CD8-positive, alpha-beta memory T cell (primary cell): ENCODE measurements at regions not wholly inside any gene's neighbourhood (a gene's known extent, or its start where the extent isn't known, plus 50 kb on each side); places are given as distances from the start of the nearest gene placed in this dataset.

Source experiments
- CTCF ChIA-PET: fragments of 350-600 bp; sonication (Branson Sonifier 250); formaldehyde crosslinking; loops from one replicate; lab custom pipeline; 2021; ENCODE audit warnings: antibody characterized with exemption; lab: Charles Lee
- POLR2A ChIA-PET: fragments of 350-600 bp; sonication (Branson Sonifier 250); formaldehyde crosslinking; loops from one replicate; lab custom pipeline; 2021; ENCODE audit warnings: antibody characterized with exemption; lab: Charles Lee
- DNase-seq, 5 donors: peaks; one replicate each; pipeline versions ENCODE4 v3.0.0 to v3.0.0-alpha.2; 2020 to 2022; ENCODE audit warnings: mixed read lengths in 1 of 5
- H3K27ac ChIP-seq: one replicate; pipeline ENCODE4 v1.7.0; 2013; ENCODE audit warnings: low read depth, mild to moderate bottlenecking, low read length, moderate library complexity
- H3K27me3 ChIP-seq: 2 replicates; pipeline ENCODE4 v1.7.0; 2013; ENCODE audit warnings: low read length, mild to moderate bottlenecking; ENCODE audit not compliant: insufficient read depth, poor library complexity, severe bottlenecking
- H3K36me3 ChIP-seq: 2 replicates; pipeline ENCODE4 v1.7.0; 2013; ENCODE audit warnings: mild to moderate bottlenecking, low read length, moderate library complexity; ENCODE audit not compliant: insufficient read depth
- H3K4me1 ChIP-seq: 2 replicates; pipeline ENCODE4 v1.7.0; 2013; ENCODE audit warnings: mild to moderate bottlenecking, low read length, moderate library complexity; ENCODE audit not compliant: insufficient read depth
- H3K4me3 ChIP-seq: 2 replicates; pipeline ENCODE4 v1.7.0; 2013; ENCODE audit warnings: mild to moderate bottlenecking, low read length
- H3K9me3 ChIP-seq: 2 replicates; pipeline ENCODE4 v1.7.0; 2013; ENCODE audit warnings: mild to moderate bottlenecking, low read length
- H3K27ac Mint-ChIP-seq, 8 donors: one replicate each; pipeline ENCODE4 v1.8.0; 2020 to 2021; ENCODE audit warnings: mixed read lengths in 8 of 8, mild to moderate bottlenecking in 6 of 8, inconsistent platforms in 3 of 8, moderate library complexity in 3 of 8
- H3K27me3 Mint-ChIP-seq, 2 donors: one replicate each; pipeline ENCODE4 v1.8.0; 2020 to 2021; ENCODE audit warnings: mixed read lengths in 2 of 2, mild to moderate bottlenecking in 1 of 2, moderate library complexity in 1 of 2
- H3K36me3 Mint-ChIP-seq, 3 donors: one replicate each; pipeline ENCODE4 v1.8.0; 2020 to 2021; ENCODE audit warnings: mixed read lengths in 3 of 3, inconsistent platforms in 1 of 3, mild to moderate bottlenecking in 1 of 3
- H3K4me1 Mint-ChIP-seq, 3 donors: one replicate each; pipeline ENCODE4 v1.8.0; 2020 to 2021; ENCODE audit warnings: mixed read lengths in 3 of 3, inconsistent platforms in 1 of 3, mild to moderate bottlenecking in 1 of 3
- H3K4me3 Mint-ChIP-seq, 7 donors: one replicate each; pipeline ENCODE4 v1.8.0; 2020 to 2021; ENCODE audit warnings: mixed read lengths in 7 of 7, mild to moderate bottlenecking in 6 of 7, moderate library complexity in 4 of 7, inconsistent platforms in 2 of 7
- H3K9me3 Mint-ChIP-seq, 5 donors: one replicate each; pipeline ENCODE4 v1.8.0; 2020 to 2022; ENCODE audit warnings: mixed read lengths in 5 of 5, mild to moderate bottlenecking in 3 of 5, moderate library complexity in 2 of 5, inconsistent platforms in 1 of 5

- Mint-ChIP-seq H3K4me1 (peaks cover 2 to 8% (median 5%) of the 10 kb centered on the region in 3 donors), H3K27me3 (peaks cover 6 to 34% of the 10 kb centered on the region in 2 donors), H3K27ac (no peak overlapping the region), H3K36me3 (no peaks in the 10 kb centered on the region), H3K4me3 (no peak overlapping the region), H3K9me3 (peaks cover 0 to 2% (median 0%) of the 10 kb centered on the region in 5 donors)
- Histone ChIP-seq H3K4me3 (no peak overlapping the region), H3K36me3 (no peaks in the 10 kb centered on the region), H3K4me1 (no peaks in the 10 kb centered on the region), H3K27me3 (no peaks in the 10 kb centered on the region), H3K9me3 (no peaks in the 10 kb centered on the region), H3K27ac (no peak overlapping the region)
- DNase-seq = no peak
- POLR2A ChIA-PET = no interaction called here
- CTCF ChIA-PET = interaction anchor here (1.4 kb wide), 1 partner anchor 13 kb away, joined by 4 read pairs; no protein-coding TSS in a partner anchor
Measured at GRCh38 chr7:26065652-26066051, 86.3 kb upstream of the NFE2L3 start.

GRCh38 chr7:26066736-26067135, 85.3 kb upstream of the NFE2L3 start:
- no peak overlapping the region for H3K4me3 Mint-ChIP-seq
- no peaks in the 10 kb centered on the region for H3K36me3 Mint-ChIP-seq
- Histone ChIP-seq H3K9me3 (no peaks in the 10 kb centered on the region), H3K36me3 (no peaks in the 10 kb centered on the region), H3K27me3 (no peaks in the 10 kb centered on the region), H3K27ac (no peak overlapping the region), H3K4me3 (no peak overlapping the region), H3K4me1 (no peaks in the 10 kb centered on the region)
- peaks cover 7 to 33% of the 10 kb centered on the region in 2 donors for H3K27me3 Mint-ChIP-seq
- peak overlapping the region in 1 of 8 donors; percentile 41 for H3K27ac Mint-ChIP-seq
- no peak for DNase-seq
- H3K9me3 Mint-ChIP-seq = peaks cover 0 to 2% (median 0%) of the 10 kb centered on the region in 5 donors
- H3K4me1 Mint-ChIP-seq = peaks cover 0 to 1% (median under 1%) of the 10 kb centered on the region in 3 donors
- CTCF ChIA-PET = interaction anchor here (1.4 to 2.7 kb wide), 2 partner anchors 12 to 174 kb away, joined by 4 to 8 read pairs; no protein-coding TSS in a partner anchor
- POLR2A ChIA-PET = no interaction called here

GRCh38 chr7:26070290-26070689, 81.7 kb upstream of the NFE2L3 start:
- no peaks in the 10 kb centered on the region for H3K27me3 ChIP-seq
- H3K27me3 Mint-ChIP-seq = peaks cover 8 to 41% of the 10 kb centered on the region in 2 donors
- H3K36me3 ChIP-seq = no peaks in the 10 kb centered on the region
- no peaks in the 10 kb centered on the region for H3K9me3 ChIP-seq
- H3K36me3 Mint-ChIP-seq = no peaks in the 10 kb centered on the region
- no peaks in the 10 kb centered on the region for H3K9me3 Mint-ChIP-seq
- H3K27ac ChIP-seq = no peak overlapping the region
- H3K27ac Mint-ChIP-seq = no peak overlapping the region
- H3K4me1 ChIP-seq = no peaks in the 10 kb centered on the region
- no peak overlapping the region for H3K4me3 Mint-ChIP-seq
- no peaks in the 10 kb centered on the region for H3K4me1 Mint-ChIP-seq
- no peak for DNase-seq
- ChIA-PET CTCF (interaction anchor here (2.1 to 3.1 kb wide), 2 partner anchors 9 to 177 kb away, joined by 11 to 13 read pairs; no protein-coding TSS in a partner anchor), POLR2A (no interaction called here)
- no peak overlapping the region for H3K4me3 ChIP-seq

- Histone ChIP-seq H3K4me3 (no peak overlapping the region), H3K4me1 (no peaks in the 10 kb centered on the region), H3K27ac (no peak overlapping the region), H3K9me3 (no peaks in the 10 kb centered on the region), H3K27me3 (no peaks in the 10 kb centered on the region), H3K36me3 (no peaks in the 10 kb centered on the region)
- Mint-ChIP-seq H3K27ac (no peak overlapping the region), H3K36me3 (no peaks in the 10 kb centered on the region), H3K4me1 (no peaks in the 10 kb centered on the region), H3K9me3 (no peaks in the 10 kb centered on the region), H3K4me3 (no peak overlapping the region), H3K27me3 (peaks cover 16 to 46% of the 10 kb centered on the region in 2 donors)
- ChIA-PET POLR2A (no interaction called here), CTCF (interaction anchor here (1.0 to 1.7 kb wide), 3 partner anchors 19 to 179 kb away, joined by 4 read pairs; no protein-coding TSS in a partner anchor)
- DNase-seq = no peak
Measured at GRCh38 chr7:26071622-26072456, 80.2 kb upstream of the NFE2L3 start.

- H3K36me3 ChIP-seq = no peaks in the 10 kb centered on the region
- peaks cover 18 to 55% of the 10 kb centered on the region in 2 donors for H3K27me3 Mint-ChIP-seq
- H3K4me3 ChIP-seq = no peak overlapping the region
- ChIA-PET POLR2A (no interaction called here), CTCF (interaction anchor here (1.0 to 1.1 kb wide), 3 partner anchors 10 to 18 kb away, joined by 3 to 4 read pairs (median 3); no protein-coding TSS in a partner anchor)
- no peaks in the 10 kb centered on the region for H3K36me3 Mint-ChIP-seq
- no peaks in the 10 kb centered on the region for H3K27me3 ChIP-seq
- H3K9me3 Mint-ChIP-seq = no peaks in the 10 kb centered on the region
- H3K9me3 ChIP-seq = no peaks in the 10 kb centered on the region
- H3K4me1 ChIP-seq = no peaks in the 10 kb centered on the region
- H3K27ac Mint-ChIP-seq = no peak overlapping the region
- H3K4me3 Mint-ChIP-seq = no peak overlapping the region
- H3K4me1 Mint-ChIP-seq = no peaks in the 10 kb centered on the region
- no peak overlapping the region for H3K27ac ChIP-seq
- no peak for DNase-seq
Measured at GRCh38 chr7:26073041-26073440, 79.0 kb upstream of the NFE2L3 start.

- Mint-ChIP-seq H3K27me3 (peaks cover 20 to 67% of the 10 kb centered on the region in 2 donors), H3K27ac (no peak overlapping the region), H3K4me1 (peaks cover 7 to 8% (median 8%) of the 10 kb centered on the region in 3 donors), H3K4me3 (no peak overlapping the region), H3K9me3 (no peaks in the 10 kb centered on the region), H3K36me3 (no peaks in the 10 kb centered on the region)
- ChIA-PET CTCF (interaction anchor here (0.5 kb wide), 1 partner anchor 290 kb away, joined by 3 read pairs; no protein-coding TSS in a partner anchor), POLR2A (no interaction called here)
- no peak for DNase-seq
- Histone ChIP-seq H3K27ac (no peak overlapping the region), H3K9me3 (no peaks in the 10 kb centered on the region), H3K4me3 (no peak overlapping the region), H3K4me1 (peaks cover 7% of the 10 kb centered on the region), H3K27me3 (no peaks in the 10 kb centered on the region), H3K36me3 (no peaks in the 10 kb centered on the region)
Measured at GRCh38 chr7:26074919-26075318, 77.1 kb upstream of the NFE2L3 start.

GRCh38 chr7:26076691-26077090, 75.3 kb upstream of the NFE2L3 start:
- H3K4me1 Mint-ChIP-seq = peaks cover 7 to 8% (median 8%) of the 10 kb centered on the region in 3 donors
- no peaks in the 10 kb centered on the region for H3K36me3 Mint-ChIP-seq
- H3K4me3 ChIP-seq = no peak overlapping the region
- no peaks in the 10 kb centered on the region for H3K9me3 ChIP-seq
- no peaks in the 10 kb centered on the region for H3K9me3 Mint-ChIP-seq
- H3K27me3 Mint-ChIP-seq = peaks cover 29 to 81% of the 10 kb centered on the region in 2 donors
- CTCF ChIA-PET = interaction anchor here (1.3 kb wide), 1 partner anchor 289 kb away, joined by 5 read pairs; no protein-coding TSS in a partner anchor
- no peak overlapping the region for H3K27ac Mint-ChIP-seq
- H3K27ac ChIP-seq = no peak overlapping the region
- H3K36me3 ChIP-seq = no peaks in the 10 kb centered on the region
- no peak overlapping the region for H3K4me3 Mint-ChIP-seq
- peaks cover 7% of the 10 kb centered on the region for H3K4me1 ChIP-seq
- no peaks in the 10 kb centered on the region for H3K27me3 ChIP-seq
- DNase-seq = no peak
- POLR2A ChIA-PET = no interaction called here
